HepG2 (cell line): ENCODE measurements at regions not wholly inside any gene's neighbourhood (a gene's known extent, or its start where the extent isn't known, plus 50 kb on each side); places are given as distances from the start of the nearest gene placed in this dataset.

ENCODE experiments used
- FOXA1 ChIP-seq, 2 experiments: fragments of 450-650 bp in 1 of 2; sonication (generic) in 1 of 2; formaldehyde crosslinking in 1 of 2; IDR thresholded peaks; 2 replicates each; pipeline versions ENCODE4 v1.4.0 to v1.6.1; 2016 to 2020; ENCODE audit warnings: missing genetic modification reagents in 1 of 2
- HIVEP1 ChIP-seq: sonication (generic); formaldehyde crosslinking; IDR thresholded peaks from 2 replicates; pipeline ENCODE4 v1.4.0; 2020; ENCODE audit warnings: mild to moderate bottlenecking, missing genetic modification reagents
- KDM1A ChIP-seq: IDR thresholded peaks from 2 replicates; pipeline ENCODE4 v1.6.1; 2016; ENCODE audit warnings: missing compliant biosample characterization
- KDM6A ChIP-seq: IDR thresholded peaks from 2 replicates; pipeline ENCODE4 v1.6.1; 2016; ENCODE audit warnings: low read depth
- MBD4 ChIP-seq: IDR thresholded peaks from 2 replicates; pipeline ENCODE4 v1.6.1; 2012; ENCODE audit warnings: low read length, inconsistent platforms, borderline replicate concordance
- MED1 ChIP-seq: sonication (generic); formaldehyde crosslinking; IDR thresholded peaks from 2 replicates; pipeline ENCODE4 v1.4.0; 2020; ENCODE audit warnings: missing genetic modification reagents
- MEIS2 ChIP-seq: sonication (generic); formaldehyde crosslinking; IDR thresholded peaks from 2 replicates; pipeline ENCODE4 v1.9.0; 2021; ENCODE audit warnings: mild to moderate bottlenecking, missing genetic modification reagents
- NFATC3 ChIP-seq: sonication (generic); formaldehyde crosslinking; IDR thresholded peaks from 2 replicates; pipeline ENCODE4 v1.5.1; 2020; ENCODE audit warnings: mild to moderate bottlenecking, missing genetic modification reagents
- PCBP1 ChIP-seq: fragments of 200-400 bp; formaldehyde crosslinking; IDR thresholded peaks from 2 replicates; pipeline ENCODE4 v1.6.1; 2017; ENCODE audit warnings: mild to moderate bottlenecking, low read depth, low read length, borderline replicate concordance
- SP2 ChIP-seq: sonication (generic); formaldehyde crosslinking; IDR thresholded peaks from 2 replicates; pipeline ENCODE4 v1.5.1; 2020; ENCODE audit warnings: mild to moderate bottlenecking, missing genetic modification reagents
- ZMYM2 ChIP-seq: sonication (generic); formaldehyde crosslinking; IDR thresholded peaks from 2 replicates; pipeline ENCODE4 v1.8.0; 2022; ENCODE audit warnings: mild to moderate bottlenecking, missing genetic modification reagents
- ZNF263 ChIP-seq: sonication (generic); formaldehyde crosslinking; IDR thresholded peaks from 2 replicates; pipeline ENCODE4 v1.4.0; 2020; ENCODE audit warnings: missing genetic modification reagents
- ZNF34 ChIP-seq: sonication (generic); formaldehyde crosslinking; IDR thresholded peaks from 2 replicates; pipeline ENCODE4 v1.4.0; 2020; ENCODE audit warnings: mild to moderate bottlenecking, missing genetic modification reagents, borderline replicate concordance
- ZNF720 ChIP-seq: sonication (generic); formaldehyde crosslinking; IDR thresholded peaks from 2 replicates; pipeline ENCODE4 v1.4.0; 2020; ENCODE audit warnings: missing genetic modification reagents
- ZNF724P ChIP-seq: sonication (generic); formaldehyde crosslinking; IDR thresholded peaks from 2 replicates; pipeline ENCODE4 v1.8.0; 2022; ENCODE audit warnings: missing genetic modification reagents, borderline replicate concordance
- ZNF768 ChIP-seq: sonication (generic); formaldehyde crosslinking; IDR thresholded peaks from 2 replicates; pipeline ENCODE4 v1.4.0; 2020; ENCODE audit warnings: missing genetic modification reagents
- ZSCAN20 ChIP-seq: sonication (generic); formaldehyde crosslinking; IDR thresholded peaks from 2 replicates; pipeline ENCODE4 v1.4.0; 2020; ENCODE audit warnings: missing genetic modification reagents, mild to moderate bottlenecking, borderline replicate concordance
- TF ChIP-seq, protein P1 (sequence below): sonication (generic); formaldehyde crosslinking; IDR thresholded peaks from 2 replicates; pipeline ENCODE4 v1.5.0; 2020; ENCODE audit warnings: missing genetic modification reagents
- TF ChIP-seq, protein P2 (sequence below): IDR thresholded peaks from 2 replicates; pipeline ENCODE4 v1.4.0; 2020; ENCODE audit warnings: mild to moderate bottlenecking, missing genetic modification reagents
- TF ChIP-seq, protein P3 (sequence below): sonication (generic); formaldehyde crosslinking; IDR thresholded peaks from 2 replicates; pipeline ENCODE4 v1.5.1; 2020; ENCODE audit warnings: mild to moderate bottlenecking, missing genetic modification reagents, moderate library complexity

DNA sequence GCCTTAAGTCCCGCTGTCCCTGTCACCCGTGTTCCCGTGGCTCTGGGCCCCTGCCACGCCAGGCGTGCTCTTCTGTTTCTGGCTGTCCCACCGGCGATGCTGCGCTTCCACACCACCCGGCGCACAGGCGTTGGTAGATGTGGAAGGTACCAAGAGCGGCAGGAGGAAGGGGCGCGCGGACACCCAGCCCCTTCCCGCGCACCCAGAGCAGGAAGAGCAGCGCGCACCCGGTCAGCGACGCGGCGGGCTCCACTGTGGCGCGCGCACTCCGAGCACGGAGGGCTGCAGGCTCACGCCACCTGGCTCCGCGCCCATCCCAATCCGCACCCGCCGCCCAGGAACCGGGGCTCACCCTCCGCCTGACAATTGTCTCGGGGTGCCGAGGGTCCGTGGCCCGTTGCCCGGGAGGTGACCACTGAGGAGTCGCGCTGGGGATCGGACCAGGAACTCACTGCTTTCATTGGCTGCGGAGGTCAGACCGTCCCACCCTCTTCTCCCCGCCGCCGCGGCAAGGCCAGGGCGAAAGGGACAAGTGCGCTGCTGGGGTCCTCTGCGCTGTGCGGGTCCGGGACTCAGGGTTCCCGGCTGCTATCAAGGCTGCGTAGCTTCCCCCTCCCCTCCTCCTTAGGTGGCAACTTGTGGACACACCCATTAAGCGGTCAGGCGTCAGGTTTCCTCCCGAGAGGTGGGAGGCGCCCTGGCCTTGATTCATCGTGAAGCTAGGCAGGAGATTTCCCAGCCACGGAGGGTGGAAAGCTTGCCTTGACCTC, 121.6 kb upstream of the ZNF92 start (continued):
- TF ChIP-seq, protein P1, sequence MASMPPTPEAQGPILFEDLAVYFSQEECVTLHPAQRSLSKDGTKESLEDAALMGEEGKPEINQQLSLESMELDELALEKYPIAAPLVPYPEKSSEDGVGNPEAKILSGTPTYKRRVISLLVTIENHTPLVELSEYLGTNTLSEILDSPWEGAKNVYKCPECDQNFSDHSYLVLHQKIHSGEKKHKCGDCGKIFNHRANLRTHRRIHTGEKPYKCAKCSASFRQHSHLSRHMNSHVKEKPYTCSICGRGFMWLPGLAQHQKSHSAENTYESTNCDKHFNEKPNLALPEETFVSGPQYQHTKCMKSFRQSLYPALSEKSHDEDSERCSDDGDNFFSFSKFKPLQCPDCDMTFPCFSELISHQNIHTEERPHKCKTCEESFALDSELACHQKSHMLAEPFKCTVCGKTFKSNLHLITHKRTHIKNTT (CRISPR knock-in tag), result no peak
- TF ChIP-seq ZNF34 (CRISPR knock-in tag), result no peak
- TF ChIP-seq ZNF263, result no peak
- TF ChIP-seq SP2, result peak; percentile 84
- TF ChIP-seq KDM1A, result no peak
- TF ChIP-seq PCBP1, result no peak
- no peak for TF ChIP-seq ZSCAN20
- TF ChIP-seq ZNF768 (CRISPR knock-in tag), result peak; percentile 67; the same call in 1 of the 2 replicates
- no peak for TF ChIP-seq KDM6A (CRISPR knock-in tag)
- TF ChIP-seq NFATC3 (CRISPR knock-in tag), result no peak
- peak; percentile 41; the same call in 1 of the 2 replicates for TF ChIP-seq HIVEP1 (CRISPR knock-in tag)
- TF ChIP-seq, protein P2, sequence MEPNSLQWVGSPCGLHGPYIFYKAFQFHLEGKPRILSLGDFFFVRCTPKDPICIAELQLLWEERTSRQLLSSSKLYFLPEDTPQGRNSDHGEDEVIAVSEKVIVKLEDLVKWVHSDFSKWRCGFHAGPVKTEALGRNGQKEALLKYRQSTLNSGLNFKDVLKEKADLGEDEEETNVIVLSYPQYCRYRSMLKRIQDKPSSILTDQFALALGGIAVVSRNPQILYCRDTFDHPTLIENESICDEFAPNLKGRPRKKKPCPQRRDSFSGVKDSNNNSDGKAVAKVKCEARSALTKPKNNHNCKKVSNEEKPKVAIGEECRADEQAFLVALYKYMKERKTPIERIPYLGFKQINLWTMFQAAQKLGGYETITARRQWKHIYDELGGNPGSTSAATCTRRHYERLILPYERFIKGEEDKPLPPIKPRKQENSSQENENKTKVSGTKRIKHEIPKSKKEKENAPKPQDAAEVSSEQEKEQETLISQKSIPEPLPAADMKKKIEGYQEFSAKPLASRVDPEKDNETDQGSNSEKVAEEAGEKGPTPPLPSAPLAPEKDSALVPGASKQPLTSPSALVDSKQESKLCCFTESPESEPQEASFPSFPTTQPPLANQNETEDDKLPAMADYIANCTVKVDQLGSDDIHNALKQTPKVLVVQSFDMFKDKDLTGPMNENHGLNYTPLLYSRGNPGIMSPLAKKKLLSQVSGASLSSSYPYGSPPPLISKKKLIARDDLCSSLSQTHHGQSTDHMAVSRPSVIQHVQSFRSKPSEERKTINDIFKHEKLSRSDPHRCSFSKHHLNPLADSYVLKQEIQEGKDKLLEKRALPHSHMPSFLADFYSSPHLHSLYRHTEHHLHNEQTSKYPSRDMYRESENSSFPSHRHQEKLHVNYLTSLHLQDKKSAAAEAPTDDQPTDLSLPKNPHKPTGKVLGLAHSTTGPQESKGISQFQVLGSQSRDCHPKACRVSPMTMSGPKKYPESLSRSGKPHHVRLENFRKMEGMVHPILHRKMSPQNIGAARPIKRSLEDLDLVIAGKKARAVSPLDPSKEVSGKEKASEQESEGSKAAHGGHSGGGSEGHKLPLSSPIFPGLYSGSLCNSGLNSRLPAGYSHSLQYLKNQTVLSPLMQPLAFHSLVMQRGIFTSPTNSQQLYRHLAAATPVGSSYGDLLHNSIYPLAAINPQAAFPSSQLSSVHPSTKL (CRISPR knock-in tag), result peak; percentile 11; the same call in 1 of the 2 replicates
- 0 out of 2 replicates have a peak, but pooled peaks have one; percentile 42 for TF ChIP-seq MEIS2
- peak; percentile 66; the same call in 1 of the 2 replicates for TF ChIP-seq ZNF724P (CRISPR knock-in tag)
- TF ChIP-seq, protein P3, sequence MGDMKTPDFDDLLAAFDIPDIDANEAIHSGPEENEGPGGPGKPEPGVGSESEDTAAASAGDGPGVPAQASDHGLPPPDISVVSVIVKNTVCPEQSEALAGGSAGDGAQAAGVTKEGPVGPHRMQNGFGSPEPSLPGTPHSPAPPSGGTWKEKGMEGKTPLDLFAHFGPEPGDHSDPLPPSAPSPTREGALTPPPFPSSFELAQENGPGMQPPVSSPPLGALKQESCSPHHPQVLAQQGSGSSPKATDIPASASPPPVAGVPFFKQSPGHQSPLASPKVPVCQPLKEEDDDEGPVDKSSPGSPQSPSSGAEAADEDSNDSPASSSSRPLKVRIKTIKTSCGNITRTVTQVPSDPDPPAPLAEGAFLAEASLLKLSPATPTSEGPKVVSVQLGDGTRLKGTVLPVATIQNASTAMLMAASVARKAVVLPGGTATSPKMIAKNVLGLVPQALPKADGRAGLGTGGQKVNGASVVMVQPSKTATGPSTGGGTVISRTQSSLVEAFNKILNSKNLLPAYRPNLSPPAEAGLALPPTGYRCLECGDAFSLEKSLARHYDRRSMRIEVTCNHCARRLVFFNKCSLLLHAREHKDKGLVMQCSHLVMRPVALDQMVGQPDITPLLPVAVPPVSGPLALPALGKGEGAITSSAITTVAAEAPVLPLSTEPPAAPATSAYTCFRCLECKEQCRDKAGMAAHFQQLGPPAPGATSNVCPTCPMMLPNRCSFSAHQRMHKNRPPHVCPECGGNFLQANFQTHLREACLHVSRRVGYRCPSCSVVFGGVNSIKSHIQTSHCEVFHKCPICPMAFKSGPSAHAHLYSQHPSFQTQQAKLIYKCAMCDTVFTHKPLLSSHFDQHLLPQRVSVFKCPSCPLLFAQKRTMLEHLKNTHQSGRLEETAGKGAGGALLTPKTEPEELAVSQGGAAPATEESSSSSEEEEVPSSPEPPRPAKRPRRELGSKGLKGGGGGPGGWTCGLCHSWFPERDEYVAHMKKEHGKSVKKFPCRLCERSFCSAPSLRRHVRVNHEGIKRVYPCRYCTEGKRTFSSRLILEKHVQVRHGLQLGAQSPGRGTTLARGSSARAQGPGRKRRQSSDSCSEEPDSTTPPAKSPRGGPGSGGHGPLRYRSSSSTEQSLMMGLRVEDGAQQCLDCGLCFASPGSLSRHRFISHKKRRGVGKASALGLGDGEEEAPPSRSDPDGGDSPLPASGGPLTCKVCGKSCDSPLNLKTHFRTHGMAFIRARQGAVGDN, result peak; percentile 94
- TF ChIP-seq MED1 (CRISPR knock-in tag), result peak; percentile 62
- TF ChIP-seq MBD4, result no peak
- no peak for TF ChIP-seq FOXA1 (IDR thresholded peaks at IDR 0.05)
- TF ChIP-seq FOXA1 (CRISPR knock-in tag; IDR thresholded peaks at IDR 0.05), result no peak
- no peak for TF ChIP-seq ZNF720 (CRISPR knock-in tag)
- 0 out of 2 replicates have a peak, but pooled peaks have one; percentile 13 for TF ChIP-seq ZMYM2 (CRISPR knock-in tag)
